ENCODE measurements at regions not wholly inside any gene's neighbourhood (a gene's known extent, or its start where the extent isn't known, plus 50 kb on each side); places are given as distances from the start of the nearest gene placed in this dataset.

GRCh38 chr15:94745371-94745770 is 514.0 kb downstream of the MCTP2 start:
- H3K27me3 Mint-ChIP-seq (ENCODE audit: low read depth) = no peaks in the 10 kb centered on the region
- peaks cover 9% of the 10 kb centered on the region for H3K9me3 Mint-ChIP-seq
- H3K36me3 Mint-ChIP-seq = peaks cover 5% of the 10 kb centered on the region
- DNase-seq (ENCODE audit: low spot score) = no peak
- no peak for ATAC-seq
- H3K4me1 Mint-ChIP-seq = peaks cover 35% of the 10 kb centered on the region
- ChIA-PET POLR2A (no interaction called here), CTCF (no interaction called here)
- H3K4me3 Mint-ChIP-seq = no peak overlapping the region
- no peak for TF ChIP-seq MYBL2 (CRISPR knock-in tag; IDR thresholded peaks at IDR 0.05)
- H3K27ac Mint-ChIP-seq = no peak overlapping the region

- CTCF ChIA-PET = no interaction called here
- Mint-ChIP-seq H3K36me3 (peaks cover 27% of the 10 kb centered on the region), H3K27ac (no peak overlapping the region), H3K27me3 (ENCODE audit: low read depth) (peaks cover 7% of the 10 kb centered on the region; the same call in 1 of the 2 replicates), H3K9me3 (peaks cover 25% of the 10 kb centered on the region), H3K4me1 (peaks cover 35% of the 10 kb centered on the region), H3K4me3 (no peak overlapping the region)
- ATAC-seq (no peak), DNase-seq (ENCODE audit: low spot score) (no peak)
- no peak for TF ChIP-seq FOXP4 (CRISPR knock-in tag; IDR thresholded peaks at IDR 0.05)
- no peak for TF ChIP-seq E2F1 (CRISPR knock-in tag; IDR thresholded peaks at IDR 0.05)
- no peak for TF ChIP-seq ZBTB43 (CRISPR knock-in tag; IDR thresholded peaks at IDR 0.05)
- TF ChIP-seq NFYB (CRISPR knock-in tag; conservative IDR thresholded peaks at IDR 0.05; ENCODE audit: low read depth) = no peak
- no peak for TF ChIP-seq ZNF121 (CRISPR knock-in tag; IDR thresholded peaks at IDR 0.05)
- TF ChIP-seq AR (CRISPR knock-in tag; IDR thresholded peaks at IDR 0.05) = no peak
- no peak for TF ChIP-seq ZNF263 (CRISPR knock-in tag; IDR thresholded peaks at IDR 0.05; ENCODE audit: low read depth)
- TF ChIP-seq MLX (CRISPR knock-in tag; IDR thresholded peaks at IDR 0.05) = no peak
- no peak for TF ChIP-seq ZNF423 (CRISPR knock-in tag; IDR thresholded peaks at IDR 0.05)
- TF ChIP-seq HMGA2 (CRISPR knock-in tag; IDR thresholded peaks at IDR 0.05) = no peak
- POLR2A ChIA-PET = no interaction called here
These were observed 516.1 kb downstream of the MCTP2 start for GRCh38 chr15:94747510-94747909.

GRCh38 chr15:94749811-94750617 is 518.7 kb downstream of the MCTP2 start:
- peaks cover 45% of the 10 kb centered on the region for H3K9me3 Mint-ChIP-seq
- no peak for DNase-seq (ENCODE audit: low spot score)
- ChIA-PET CTCF (no interaction called here), POLR2A (no interaction called here)
- peaks cover 7% of the 10 kb centered on the region; the same call in 1 of the 2 replicates for H3K27me3 Mint-ChIP-seq (ENCODE audit: low read depth)
- H3K4me3 Mint-ChIP-seq = no peak overlapping the region
- peaks cover 40% of the 10 kb centered on the region for H3K36me3 Mint-ChIP-seq
- ATAC-seq = no peak
- H3K4me1 Mint-ChIP-seq = peaks cover 20% of the 10 kb centered on the region
- H3K27ac Mint-ChIP-seq = no peak overlapping the region
- TF ChIP-seq NFE2L1 (CRISPR knock-in tag; IDR thresholded peaks at IDR 0.05) (no peak), TCF7 (CRISPR knock-in tag; IDR thresholded peaks at IDR 0.05; ENCODE audit: low read depth) (no peak), NR3C1 (CRISPR knock-in tag; conservative IDR thresholded peaks at IDR 0.05; ENCODE audit: low read depth) (no peak), MXD4 (CRISPR knock-in tag; IDR thresholded peaks at IDR 0.05; ENCODE audit: borderline replicate concordance) (no peak), JAZF1 (CRISPR knock-in tag; IDR thresholded peaks at IDR 0.05) (no peak), RORB (CRISPR knock-in tag; IDR thresholded peaks at IDR 0.05) (no peak), IRF1 (CRISPR knock-in tag; IDR thresholded peaks at IDR 0.05) (no peak), SMAD4 (CRISPR knock-in tag; IDR thresholded peaks at IDR 0.05) (no peak), ZSCAN18 (CRISPR knock-in tag; IDR thresholded peaks at IDR 0.05) (no peak), ZNF317 (CRISPR knock-in tag; IDR thresholded peaks at IDR 0.05; ENCODE audit: borderline replicate concordance, low read depth) (no peak), TP53 (CRISPR knock-in tag; IDR thresholded peaks at IDR 0.05) (no peak), FOXP1 (CRISPR knock-in tag; IDR thresholded peaks at IDR 0.05; ENCODE audit: borderline replicate concordance) (no peak)
